Type B pancreatic cell (in vitro differentiated cells): ENCODE measurements at regions not wholly inside any gene's neighbourhood (a gene's known extent, or its start where the extent isn't known, plus 50 kb on each side); places are given as distances from the start of the nearest gene placed in this dataset.

Source experiments
- DNase-seq: peaks from one replicate; pipeline ENCODE4 v3.0.0; 2021; ENCODE audit warnings: mixed read lengths; ENCODE audit not compliant: unreplicated experiment; ENCODE audit errors: extremely low spot score
- H3K27ac Mint-ChIP-seq: 2 replicates; pipeline ENCODE4 v1.8.0; 2021; ENCODE audit warnings: mild to moderate bottlenecking, mixed read lengths
- H3K27me3 Mint-ChIP-seq: 2 replicates; pipeline ENCODE4 v1.8.0; 2021; ENCODE audit warnings: mixed read lengths
- H3K36me3 Mint-ChIP-seq: 2 replicates; pipeline ENCODE4 v1.8.0; 2021; ENCODE audit warnings: mixed read lengths
- H3K4me1 Mint-ChIP-seq: one replicate; pipeline ENCODE4 v1.8.0; 2021; ENCODE audit warnings: mixed read lengths; ENCODE audit not compliant: unreplicated experiment
- H3K4me3 Mint-ChIP-seq: 2 replicates; pipeline ENCODE4 v1.8.0; 2021; ENCODE audit warnings: mild to moderate bottlenecking, mixed read lengths
- H3K9me3 Mint-ChIP-seq: 2 replicates; pipeline ENCODE4 v1.8.0; 2021; ENCODE audit warnings: mixed read lengths
- TF ChIP-seq, protein P1 (sequence below): fragments of 200-600 bp; sonication (generic); conservative IDR thresholded peaks from 2 replicates; pipeline ENCODE4 v1.5.0; 2021; ENCODE audit warnings: antibody characterized with exemption, mild to moderate bottlenecking

DNA sequence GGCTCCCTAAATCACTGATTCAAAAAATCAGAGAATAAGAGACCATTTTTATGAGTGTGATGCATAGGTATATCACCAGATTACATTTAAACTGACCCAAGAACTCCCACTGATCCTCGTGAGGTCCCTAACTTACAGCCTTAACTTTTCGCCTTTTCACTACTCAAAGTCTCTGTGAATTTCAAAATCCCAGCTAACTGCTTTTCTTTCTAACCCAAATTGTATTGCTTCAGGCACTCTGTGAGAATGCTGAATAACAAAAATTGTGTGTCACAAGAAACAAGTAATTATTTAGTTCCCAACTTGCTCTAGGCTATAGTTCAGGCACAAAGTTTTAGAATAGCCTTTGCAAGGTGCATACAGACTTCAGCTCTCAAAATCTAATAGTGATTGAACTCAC, 368.6 kb downstream of the CHSY3 start:
- DNase-seq = no peak
- Mint-ChIP-seq H3K9me3 (no peaks in the 10 kb centered on the region), H3K27me3 (no peaks in the 10 kb centered on the region), H3K4me3 (no peak overlapping the region), H3K27ac (no peak overlapping the region), H3K36me3 (no peaks in the 10 kb centered on the region), H3K4me1 (no peaks in the 10 kb centered on the region)
- TF ChIP-seq, protein P1, sequence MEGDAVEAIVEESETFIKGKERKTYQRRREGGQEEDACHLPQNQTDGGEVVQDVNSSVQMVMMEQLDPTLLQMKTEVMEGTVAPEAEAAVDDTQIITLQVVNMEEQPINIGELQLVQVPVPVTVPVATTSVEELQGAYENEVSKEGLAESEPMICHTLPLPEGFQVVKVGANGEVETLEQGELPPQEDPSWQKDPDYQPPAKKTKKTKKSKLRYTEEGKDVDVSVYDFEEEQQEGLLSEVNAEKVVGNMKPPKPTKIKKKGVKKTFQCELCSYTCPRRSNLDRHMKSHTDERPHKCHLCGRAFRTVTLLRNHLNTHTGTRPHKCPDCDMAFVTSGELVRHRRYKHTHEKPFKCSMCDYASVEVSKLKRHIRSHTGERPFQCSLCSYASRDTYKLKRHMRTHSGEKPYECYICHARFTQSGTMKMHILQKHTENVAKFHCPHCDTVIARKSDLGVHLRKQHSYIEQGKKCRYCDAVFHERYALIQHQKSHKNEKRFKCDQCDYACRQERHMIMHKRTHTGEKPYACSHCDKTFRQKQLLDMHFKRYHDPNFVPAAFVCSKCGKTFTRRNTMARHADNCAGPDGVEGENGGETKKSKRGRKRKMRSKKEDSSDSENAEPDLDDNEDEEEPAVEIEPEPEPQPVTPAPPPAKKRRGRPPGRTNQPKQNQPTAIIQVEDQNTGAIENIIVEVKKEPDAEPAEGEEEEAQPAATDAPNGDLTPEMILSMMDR = no peak

DNA sequence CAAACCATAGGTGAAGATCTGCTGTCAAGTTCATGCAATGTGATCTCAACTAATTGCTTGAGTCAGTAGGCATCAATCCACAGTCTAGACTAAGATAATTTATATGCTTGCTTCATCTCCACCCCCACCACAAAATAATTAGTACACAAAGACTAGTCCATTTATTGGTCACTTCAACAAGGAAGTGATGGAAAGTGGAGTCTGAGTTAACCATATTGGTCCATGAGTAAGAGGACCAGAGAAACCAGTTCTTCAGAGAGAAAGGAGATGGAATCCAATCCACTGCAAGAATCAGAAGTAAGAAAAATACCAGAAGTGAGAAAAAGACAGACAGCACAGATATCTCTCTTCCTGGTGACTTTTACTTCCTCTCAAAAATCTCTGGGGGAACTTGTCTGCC, 366.5 kb downstream of the CHSY3 start:
- Mint-ChIP-seq H3K4me1 (no peaks in the 10 kb centered on the region), H3K27me3 (no peaks in the 10 kb centered on the region)
- no peak for DNase-seq

DNA sequence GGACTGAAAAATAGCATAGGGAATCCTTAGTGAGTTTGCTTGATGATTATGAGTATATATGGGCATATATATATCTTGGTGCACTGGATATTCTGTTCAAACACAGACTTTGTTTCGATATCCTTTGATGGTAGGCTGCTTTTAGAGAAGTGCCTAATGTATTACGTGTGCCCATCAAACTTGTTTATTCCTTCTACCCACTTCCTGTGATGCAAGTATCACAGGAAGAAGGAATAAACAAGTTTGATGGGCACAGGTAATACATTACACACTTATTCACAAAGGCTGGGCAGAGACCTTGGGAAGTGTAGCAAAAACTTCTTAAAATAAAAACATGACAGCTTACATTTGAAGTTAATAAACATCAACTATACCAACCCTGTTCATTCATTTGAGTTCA, 364.2 kb downstream of the CHSY3 start:
- DNase-seq = no peak
- H3K27me3 Mint-ChIP-seq = no peaks in the 10 kb centered on the region

More for the DNA sequence above, 366.5 kb downstream of the CHSY3 start:
- TF ChIP-seq, protein P1 = no peak
- H3K27ac Mint-ChIP-seq = no peak overlapping the region
- no peaks in the 10 kb centered on the region for H3K36me3 Mint-ChIP-seq
- H3K4me3 Mint-ChIP-seq = no peak overlapping the region
- H3K9me3 Mint-ChIP-seq = no peaks in the 10 kb centered on the region

DNA sequence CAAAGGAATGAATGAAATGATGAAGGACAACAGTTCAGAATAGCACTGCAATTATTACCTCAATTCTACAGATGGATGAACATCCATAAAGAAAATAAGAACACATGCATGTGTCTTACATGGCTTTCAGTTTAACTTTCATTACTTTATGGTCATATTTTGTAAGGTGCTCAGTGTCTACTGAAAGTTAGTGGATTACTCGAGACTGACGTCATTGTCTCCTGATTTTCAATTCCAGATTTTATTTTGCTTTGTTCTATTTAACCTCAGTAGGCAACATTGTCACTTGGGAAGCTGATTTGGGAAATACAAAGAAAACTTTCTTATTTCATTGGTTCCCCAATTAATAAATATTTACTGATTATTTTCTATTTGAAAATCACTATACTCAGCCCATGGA, 363.7 kb downstream of the CHSY3 start:
- H3K27ac Mint-ChIP-seq = no peak overlapping the region
- no peaks in the 10 kb centered on the region for H3K27me3 Mint-ChIP-seq
- H3K4me1 Mint-ChIP-seq = no peaks in the 10 kb centered on the region
- TF ChIP-seq, protein P1 = no peak
- no peak overlapping the region for H3K4me3 Mint-ChIP-seq
- no peaks in the 10 kb centered on the region for H3K9me3 Mint-ChIP-seq
- no peak for DNase-seq
- no peaks in the 10 kb centered on the region for H3K36me3 Mint-ChIP-seq

More for the DNA sequence above, 364.2 kb downstream of the CHSY3 start:
- Mint-ChIP-seq H3K4me1 (no peaks in the 10 kb centered on the region), H3K27ac (no peak overlapping the region), H3K9me3 (no peaks in the 10 kb centered on the region), H3K36me3 (no peaks in the 10 kb centered on the region), H3K4me3 (no peak overlapping the region)
- TF ChIP-seq, protein P1 = no peak

DNA sequence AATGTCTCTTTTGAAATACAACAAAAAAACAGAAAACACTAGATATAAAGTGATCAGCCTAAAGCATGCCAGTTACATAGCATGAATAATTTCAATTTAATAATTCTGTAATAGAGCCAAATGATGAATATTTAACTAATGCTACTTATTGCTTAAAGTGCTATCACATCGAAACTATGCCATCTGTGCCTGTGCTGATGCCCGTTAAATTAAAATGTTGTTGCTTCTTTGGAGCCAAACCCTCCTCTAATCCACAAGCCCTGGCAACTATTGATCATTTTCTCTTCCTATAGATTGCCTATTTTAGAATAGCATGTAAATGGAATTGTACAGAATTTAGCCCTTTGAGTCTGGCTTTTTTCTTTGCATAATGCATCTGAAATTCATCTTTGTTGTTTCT, 356.2 kb downstream of the CHSY3 start:
- no peaks in the 10 kb centered on the region for H3K27me3 Mint-ChIP-seq
- H3K4me1 Mint-ChIP-seq = no peaks in the 10 kb centered on the region
- TF ChIP-seq, protein P1 = no peak

DNA sequence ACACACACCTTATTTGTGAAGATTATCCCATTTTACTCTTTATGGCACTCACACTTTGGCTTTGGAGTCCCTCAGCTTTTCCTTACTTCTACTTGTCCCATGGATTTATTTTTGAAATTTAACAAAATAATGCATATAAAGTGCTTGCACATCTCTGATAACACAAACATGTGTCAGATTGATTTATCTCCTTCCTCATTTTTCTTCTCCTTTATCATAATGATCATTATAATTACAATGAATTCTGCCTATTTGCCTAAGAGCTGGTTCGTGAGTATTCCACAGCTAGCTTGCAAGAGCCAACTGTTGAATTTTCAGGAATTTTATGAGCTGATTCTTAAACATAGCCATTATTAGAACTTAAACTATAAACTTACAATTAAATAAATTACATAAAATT, 347.7 kb downstream of the CHSY3 start:
- DNase-seq = no peak
- H3K36me3 Mint-ChIP-seq = no peaks in the 10 kb centered on the region
- TF ChIP-seq, protein P1 = no peak
- no peak overlapping the region for H3K27ac Mint-ChIP-seq
- H3K9me3 Mint-ChIP-seq = peaks cover 4% of the 10 kb centered on the region
- H3K4me3 Mint-ChIP-seq = no peak overlapping the region
- H3K4me1 Mint-ChIP-seq = no peaks in the 10 kb centered on the region
- H3K27me3 Mint-ChIP-seq = no peaks in the 10 kb centered on the region

More for the DNA sequence above, 356.2 kb downstream of the CHSY3 start:
- Mint-ChIP-seq H3K9me3 (peaks cover 2% of the 10 kb centered on the region), H3K27ac (no peak overlapping the region), H3K4me3 (no peak overlapping the region), H3K36me3 (no peaks in the 10 kb centered on the region)
- DNase-seq = no peak
